H9 (cell line): ENCODE measurements at regions not wholly inside any gene's neighbourhood (a gene's known extent, or its start where the extent isn't known, plus 50 kb on each side); places are given as distances from the start of the nearest gene placed in this dataset.

ENCODE experiments used
- DNase-seq: peaks from one replicate; pipeline ENCODE4 v3.0.0-alpha.2; 2017
- H2AFZ ChIP-seq: one replicate; pipeline ENCODE4 v1.6.1; 2013; ENCODE audit warnings: mild to moderate bottlenecking, low read length, control low read depth, moderate library complexity
- H2AK5ac ChIP-seq: 2 replicates; pipeline ENCODE4 v1.6.1; 2013; ENCODE audit warnings: low read length, control low read depth, mixed read lengths; ENCODE audit not compliant: insufficient read length
- H2BK120ac ChIP-seq: one replicate; pipeline ENCODE4 v1.6.1; 2013; ENCODE audit warnings: low read depth, mild to moderate bottlenecking, low read length, control low read depth, inconsistent platforms; ENCODE audit not compliant: poor library complexity, severe bottlenecking
- H2BK12ac ChIP-seq: 2 replicates; pipeline ENCODE4 v1.6.1; 2013; ENCODE audit warnings: low read length, control low read depth, mixed read lengths, low read depth; ENCODE audit not compliant: insufficient read length
- H2BK15ac ChIP-seq: 2 replicates; pipeline ENCODE4 v1.6.1; 2013; ENCODE audit warnings: low read depth, low read length, control low read depth
- H2BK20ac ChIP-seq: one replicate; pipeline ENCODE4 v1.6.1; 2013; ENCODE audit warnings: low read depth, mild to moderate bottlenecking, low read length, control low read depth, inconsistent platforms; ENCODE audit not compliant: poor library complexity, severe bottlenecking
- H2BK5ac ChIP-seq: 2 replicates; pipeline ENCODE4 v1.6.1; 2013; ENCODE audit warnings: low read length, control low read depth, mixed read lengths; ENCODE audit not compliant: insufficient read length
- H3K14ac ChIP-seq: 2 replicates; pipeline ENCODE4 v1.6.1; 2013; ENCODE audit warnings: low read length, control low read depth; ENCODE audit not compliant: insufficient read depth
- H3K18ac ChIP-seq: 2 replicates; pipeline ENCODE4 v1.6.1; 2013; ENCODE audit warnings: low read depth, mild to moderate bottlenecking, mixed read lengths, low read length, control low read depth; ENCODE audit not compliant: insufficient read length
- H3K23ac ChIP-seq: 2 replicates; pipeline ENCODE4 v1.6.1; 2013; ENCODE audit warnings: low read length, control low read depth, mixed read lengths, low read depth; ENCODE audit not compliant: insufficient read length
- H3K23me2 ChIP-seq: 2 replicates; pipeline ENCODE4 v1.6.1; 2013; ENCODE audit warnings: low read depth, mild to moderate bottlenecking, mixed read lengths, low read length, control low read depth; ENCODE audit not compliant: insufficient read length, poor library complexity, severe bottlenecking
- H3K27ac ChIP-seq: 2 replicates; pipeline ENCODE4 v1.5.1; 2013; ENCODE audit warnings: low read length, control low read depth, mixed read lengths, low read depth; ENCODE audit not compliant: insufficient read length
- H3K27me3 ChIP-seq: 2 replicates; pipeline ENCODE4 v1.6.1; 2013; ENCODE audit warnings: low read length, control low read depth, inconsistent platforms; ENCODE audit not compliant: insufficient read depth
- H3K4ac ChIP-seq: 2 replicates; pipeline ENCODE4 v1.6.1; 2013; ENCODE audit warnings: low read depth, mild to moderate bottlenecking, control low read depth, inconsistent platforms, low read length, moderate library complexity
- H3K4me1 ChIP-seq: 2 replicates; pipeline ENCODE4 v1.6.1; 2013; ENCODE audit warnings: low read length, control low read depth, inconsistent platforms; ENCODE audit not compliant: insufficient read depth
- H3K4me2 ChIP-seq: 2 replicates; pipeline ENCODE4 v1.6.1; 2013; ENCODE audit warnings: low read length, control low read depth, mixed read lengths; ENCODE audit not compliant: insufficient read length, insufficient read depth
- H3K56ac ChIP-seq: 2 replicates; pipeline ENCODE4 v1.6.1; 2013; ENCODE audit warnings: low read depth, mild to moderate bottlenecking, mixed read lengths, low read length, control low read depth; ENCODE audit not compliant: insufficient read length
- H3K79me1 ChIP-seq: 2 replicates; pipeline ENCODE4 v1.6.1; 2013; ENCODE audit warnings: low read depth, mild to moderate bottlenecking, moderate library complexity, low read length, control low read depth, inconsistent platforms; ENCODE audit not compliant: insufficient read depth, poor library complexity, severe bottlenecking
- H3K79me2 ChIP-seq: 2 replicates; pipeline ENCODE4 v1.6.1; 2013; ENCODE audit warnings: low read length, control low read depth, inconsistent platforms; ENCODE audit not compliant: insufficient read depth
- H3K9ac ChIP-seq: 2 replicates; pipeline ENCODE4 v1.6.1; 2013; ENCODE audit warnings: low read length, control low read depth, mixed read lengths; ENCODE audit not compliant: insufficient read length; ENCODE audit errors: extremely low read depth
- H3K9me3 ChIP-seq: one replicate; pipeline ENCODE4 v1.6.1; 2013; ENCODE audit warnings: low read depth, low read length, inconsistent platforms; ENCODE audit not compliant: control insufficient read depth
- H3T11ph ChIP-seq: one replicate; pipeline ENCODE4 v1.6.1; 2013; ENCODE audit warnings: mild to moderate bottlenecking, low read length, control low read depth, inconsistent platforms
- H4K20me1 ChIP-seq: one replicate; pipeline ENCODE4 v1.6.1; 2013; ENCODE audit not compliant: control insufficient read depth, insufficient read length, insufficient read depth
- H4K5ac ChIP-seq: 2 replicates; pipeline ENCODE4 v1.6.1; 2013; ENCODE audit warnings: low read depth, mild to moderate bottlenecking, mixed read lengths, low read length, control low read depth; ENCODE audit not compliant: insufficient read length
- H4K8ac ChIP-seq: replicated peaks from 2 replicates; pipeline ENCODE4 v1.6.1; 2013; ENCODE audit warnings: low read length, control low read depth, mixed read lengths, low read depth; ENCODE audit not compliant: insufficient read length
- H4K91ac ChIP-seq: 2 replicates; pipeline ENCODE4 v1.6.1; 2013; ENCODE audit warnings: low read depth, mild to moderate bottlenecking, moderate library complexity, mixed read lengths, low read length, control low read depth; ENCODE audit not compliant: insufficient read length
- H3K27ac Mint-ChIP-seq, 3 experiments: 2 replicates in 2 of 3; 3 replicates in 1 of 3; pipeline ENCODE4 v1.8.0; 2020 to 2021; ENCODE audit warnings: mixed read lengths in 3 of 3, mild to moderate bottlenecking in 1 of 3, moderate library complexity in 1 of 3
- H3K27me3 Mint-ChIP-seq: 2 replicates; pipeline ENCODE4 v1.8.0; 2021; ENCODE audit warnings: low read depth, mild to moderate bottlenecking, moderate library complexity, mixed read lengths
- H3K36me3 Mint-ChIP-seq, 3 experiments: 2 replicates in 2 of 3; 3 replicates in 1 of 3; pipeline ENCODE4 v1.8.0; 2020 to 2021; ENCODE audit warnings: low read depth in 3 of 3, mixed read lengths in 3 of 3; ENCODE audit not compliant: insufficient read depth in 1 of 3
- H3K4me1 Mint-ChIP-seq, 2 experiments: 2 replicates each; pipeline ENCODE4 v1.8.0; 2020; ENCODE audit warnings: mixed read lengths in 2 of 2
- H3K4me3 Mint-ChIP-seq, 2 experiments: 2 replicates in 1 of 2; 3 replicates in 1 of 2; pipeline ENCODE4 v1.8.0; 2020 to 2021; ENCODE audit warnings: mild to moderate bottlenecking in 2 of 2, mixed read lengths in 2 of 2, moderate library complexity in 1 of 2
- H3K9me3 Mint-ChIP-seq, 2 experiments: 2 replicates in 1 of 2; 3 replicates in 1 of 2; pipeline ENCODE4 v1.8.0; 2020; ENCODE audit warnings: mild to moderate bottlenecking in 2 of 2, mixed read lengths in 2 of 2, moderate library complexity in 1 of 2
- WGBS: extraction: QIAGEN DNeasy Blood & Tissue Kit; methylation state at CpG from one replicate; pipeline ENCODE4 v1.1.7; 2013; ENCODE audit warnings: missing lambda C conversion rate, low lambda C conversion rate, mixed read lengths; ENCODE audit not compliant: insufficient read length; ENCODE audit errors: extremely low coverage; 5-methylcytosine and 5-hydroxymethylcytosine counted together
- TF ChIP-seq, protein P1 (sequence below): fragments of 200-600 bp; sonication (generic); conservative IDR thresholded peaks from 3 replicates; pipeline ENCODE4 v1.8.0; 2021; ENCODE audit warnings: antibody characterized with exemption, mild to moderate bottlenecking

DNA sequence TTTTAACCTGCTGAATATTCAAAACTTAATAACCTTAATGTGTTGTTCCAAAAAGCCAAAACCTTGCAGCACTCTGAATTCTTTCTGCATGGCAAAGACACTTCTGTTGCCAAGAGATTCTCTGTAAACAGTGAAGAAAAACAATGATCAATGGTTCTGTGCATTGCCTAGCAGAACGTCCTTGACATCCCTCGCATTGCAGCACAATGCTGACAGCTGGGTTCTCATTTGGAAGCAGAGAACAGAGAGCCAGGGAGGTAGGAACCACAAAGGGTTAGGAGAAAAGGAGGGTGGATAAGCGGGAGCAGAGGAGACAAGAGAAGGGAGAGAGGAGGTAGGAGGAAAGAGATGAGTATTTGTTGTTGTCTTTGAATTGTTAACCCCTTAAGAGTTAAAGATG, 501.1 kb downstream of the NAV3 start:
- no peak overlapping the region for H4K91ac ChIP-seq
- peaks cover 0 to 3% of the 10 kb centered on the region in 2 experiments; a peak in 2 of 4 replicates for H3K4me1 Mint-ChIP-seq
- H4K5ac ChIP-seq, result no peak overlapping the region
- no CpG with 5 or more reads among the region's 3 CpGs for WGBS
- H2BK20ac ChIP-seq, result no peak overlapping the region
- H2AK5ac ChIP-seq, result no peak overlapping the region
- no peak overlapping the region for H2BK120ac ChIP-seq
- no peaks in the 10 kb centered on the region for H3K79me1 ChIP-seq
- H3K4me3 Mint-ChIP-seq, result no peak overlapping the region
- H2AFZ ChIP-seq, result no peak overlapping the region
- no peak overlapping the region for H3K56ac ChIP-seq
- H2BK5ac ChIP-seq, result no peak overlapping the region
- H3K23ac ChIP-seq, result no peak overlapping the region
- no peak for DNase-seq
- no peaks in the 10 kb centered on the region for H3K27me3 Mint-ChIP-seq
- H3K27me3 ChIP-seq, result no peaks in the 10 kb centered on the region
- no peak overlapping the region for H3K14ac ChIP-seq
- H2BK15ac ChIP-seq, result no peak overlapping the region
- no peaks in the 10 kb centered on the region for H3K9me3 Mint-ChIP-seq
- no peaks in the 10 kb centered on the region for H3K23me2 ChIP-seq
- no peaks in the 10 kb centered on the region for H3K9me3 ChIP-seq
- H3K18ac ChIP-seq, result no peak overlapping the region
- H3T11ph ChIP-seq, result no peak overlapping the region
- no peak overlapping the region for H3K9ac ChIP-seq
- H4K8ac ChIP-seq, result no peak overlapping the region
- H3K4me2 ChIP-seq, result no peak overlapping the region
- peak overlapping the region; percentile 66 to 93 (median 73); a peak in 4 of 7 replicates for H3K27ac Mint-ChIP-seq
- TF ChIP-seq, protein P1, sequence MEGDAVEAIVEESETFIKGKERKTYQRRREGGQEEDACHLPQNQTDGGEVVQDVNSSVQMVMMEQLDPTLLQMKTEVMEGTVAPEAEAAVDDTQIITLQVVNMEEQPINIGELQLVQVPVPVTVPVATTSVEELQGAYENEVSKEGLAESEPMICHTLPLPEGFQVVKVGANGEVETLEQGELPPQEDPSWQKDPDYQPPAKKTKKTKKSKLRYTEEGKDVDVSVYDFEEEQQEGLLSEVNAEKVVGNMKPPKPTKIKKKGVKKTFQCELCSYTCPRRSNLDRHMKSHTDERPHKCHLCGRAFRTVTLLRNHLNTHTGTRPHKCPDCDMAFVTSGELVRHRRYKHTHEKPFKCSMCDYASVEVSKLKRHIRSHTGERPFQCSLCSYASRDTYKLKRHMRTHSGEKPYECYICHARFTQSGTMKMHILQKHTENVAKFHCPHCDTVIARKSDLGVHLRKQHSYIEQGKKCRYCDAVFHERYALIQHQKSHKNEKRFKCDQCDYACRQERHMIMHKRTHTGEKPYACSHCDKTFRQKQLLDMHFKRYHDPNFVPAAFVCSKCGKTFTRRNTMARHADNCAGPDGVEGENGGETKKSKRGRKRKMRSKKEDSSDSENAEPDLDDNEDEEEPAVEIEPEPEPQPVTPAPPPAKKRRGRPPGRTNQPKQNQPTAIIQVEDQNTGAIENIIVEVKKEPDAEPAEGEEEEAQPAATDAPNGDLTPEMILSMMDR, result no peak
- H2BK12ac ChIP-seq, result no peak overlapping the region
- no peak overlapping the region for H3K4ac ChIP-seq
- H3K27ac ChIP-seq, result no peak overlapping the region
- no peaks in the 10 kb centered on the region for H3K79me2 ChIP-seq
- H4K20me1 ChIP-seq, result no peaks in the 10 kb centered on the region
- H3K36me3 Mint-ChIP-seq, result no peaks in the 10 kb centered on the region
- H3K4me1 ChIP-seq, result no peaks in the 10 kb centered on the region; the same call in 1 of the 2 replicates
